ENCODE measurements at regions not wholly inside any gene's neighbourhood (a gene's known extent, or its start where the extent isn't known, plus 50 kb on each side); places are given as distances from the start of the nearest gene placed in this dataset.

- no peak for TF ChIP-seq CTCF (IDR thresholded peaks at IDR 0.05; ENCODE audit: low read depth, low read length)
- H3K4me3 ChIP-seq (ENCODE audit: low read depth, low read length), result no peak overlapping the region
These were observed 378.6 kb downstream of the SMOC2 start for GRCh38 chr6:168819546-168819945.

GRCh38 chr6:168817558-168818159 is 376.7 kb downstream of the SMOC2 start:
- no peak overlapping the region for H3K4me3 ChIP-seq (ENCODE audit: low read depth, low read length)
- no peak for TF ChIP-seq CTCF (IDR thresholded peaks at IDR 0.05; ENCODE audit: low read depth, low read length)

- TF ChIP-seq CTCF (IDR thresholded peaks at IDR 0.05; ENCODE audit: low read depth, low read length), result no peak
- no peak overlapping the region for H3K4me3 ChIP-seq (ENCODE audit: low read depth, low read length)
These were observed 374.2 kb downstream of the SMOC2 start for GRCh38 chr6:168815229-168815628.

- TF ChIP-seq CTCF (IDR thresholded peaks at IDR 0.05; ENCODE audit: low read depth, low read length), result no peak
- no peak overlapping the region for H3K4me3 ChIP-seq (ENCODE audit: low read depth, low read length)
These were observed 367.2 kb downstream of the SMOC2 start for GRCh38 chr6:168808232-168808631.

GRCh38 chr6:168804331-168804730 is 363.3 kb downstream of the SMOC2 start:
- TF ChIP-seq CTCF (IDR thresholded peaks at IDR 0.05; ENCODE audit: low read depth, low read length), result no peak
- no peak overlapping the region for H3K4me3 ChIP-seq (ENCODE audit: low read depth, low read length)

GRCh38 chr6:168803874-168804273 is 362.9 kb downstream of the SMOC2 start:
- no peak overlapping the region for H3K4me3 ChIP-seq (ENCODE audit: low read depth, low read length)
- TF ChIP-seq CTCF (IDR thresholded peaks at IDR 0.05; ENCODE audit: low read depth, low read length), result no peak

GRCh38 chr6:168799067-168799466 is 358.1 kb downstream of the SMOC2 start:
- TF ChIP-seq CTCF (IDR thresholded peaks at IDR 0.05; ENCODE audit: low read depth, low read length), result no peak
- no peak overlapping the region for H3K4me3 ChIP-seq (ENCODE audit: low read depth, low read length)
